ENCODE measurements at regions not wholly inside any gene's neighbourhood (a gene's known extent, or its start where the extent isn't known, plus 50 kb on each side); places are given as distances from the start of the nearest gene placed in this dataset.

GRCh38 chr5:124952566-124952965 lies 206.1 kb upstream of the ZNF608 start:
- Mint-ChIP-seq H3K4me3 (no peak overlapping the region), H3K27me3 (ENCODE audit: low read depth) (no peaks in the 10 kb centered on the region), H3K27ac (ENCODE audit: unreplicated experiment) (no peak overlapping the region), H3K4me1 (peaks cover 33% of the 10 kb centered on the region), H3K9me3 (peaks cover 5% of the 10 kb centered on the region), H3K36me3 (ENCODE audit: low read depth) (peaks cover 6% of the 10 kb centered on the region)
- no peak for DNase-seq (ENCODE audit: low read depth, low spot score)
- no peak for TF ChIP-seq CTCF (conservative IDR thresholded peaks at IDR 0.05)

GRCh38 chr5:124954784-124955183 lies 208.3 kb upstream of the ZNF608 start:
- DNase-seq (ENCODE audit: low read depth, low spot score), result no peak
- Mint-ChIP-seq H3K27me3 (ENCODE audit: low read depth) (no peaks in the 10 kb centered on the region), H3K27ac (ENCODE audit: unreplicated experiment) (no peak overlapping the region), H3K36me3 (ENCODE audit: low read depth) (peaks cover 4% of the 10 kb centered on the region), H3K9me3 (peaks cover 5% of the 10 kb centered on the region), H3K4me1 (peaks cover 11% of the 10 kb centered on the region), H3K4me3 (no peak overlapping the region)
- TF ChIP-seq CTCF (conservative IDR thresholded peaks at IDR 0.05), result no peak

GRCh38 chr5:124956471-124957029 lies 210.1 kb upstream of the ZNF608 start:
- peaks cover 10% of the 10 kb centered on the region for H3K4me1 Mint-ChIP-seq
- no peak for DNase-seq (ENCODE audit: low read depth, low spot score)
- H3K27ac Mint-ChIP-seq (ENCODE audit: unreplicated experiment), result no peak overlapping the region
- H3K36me3 Mint-ChIP-seq (ENCODE audit: low read depth), result peaks cover 4% of the 10 kb centered on the region
- H3K27me3 Mint-ChIP-seq (ENCODE audit: low read depth), result no peaks in the 10 kb centered on the region
- no peak for TF ChIP-seq CTCF (conservative IDR thresholded peaks at IDR 0.05)
- peaks cover 2% of the 10 kb centered on the region for H3K9me3 Mint-ChIP-seq
- no peak overlapping the region for H3K4me3 Mint-ChIP-seq

- Mint-ChIP-seq H3K27ac (ENCODE audit: unreplicated experiment) (no peak overlapping the region), H3K36me3 (ENCODE audit: low read depth) (peaks cover 4% of the 10 kb centered on the region), H3K4me3 (no peak overlapping the region), H3K27me3 (ENCODE audit: low read depth) (no peaks in the 10 kb centered on the region), H3K4me1 (peaks cover 15% of the 10 kb centered on the region), H3K9me3 (peaks cover 2% of the 10 kb centered on the region)
- TF ChIP-seq CTCF (conservative IDR thresholded peaks at IDR 0.05), result no peak
- DNase-seq (ENCODE audit: low read depth, low spot score), result no peak
These were observed 210.6 kb upstream of the ZNF608 start for GRCh38 chr5:124957063-124957462.

- Mint-ChIP-seq H3K27me3 (ENCODE audit: low read depth) (no peaks in the 10 kb centered on the region), H3K27ac (ENCODE audit: unreplicated experiment) (no peak overlapping the region), H3K9me3 (peaks cover 2% of the 10 kb centered on the region), H3K4me1 (peaks cover 28% of the 10 kb centered on the region), H3K4me3 (no peak overlapping the region), H3K36me3 (ENCODE audit: low read depth) (peaks cover 4% of the 10 kb centered on the region)
- TF ChIP-seq CTCF (conservative IDR thresholded peaks at IDR 0.05), result no peak
- no peak for DNase-seq (ENCODE audit: low read depth, low spot score)
These were observed 213.8 kb upstream of the ZNF608 start for GRCh38 chr5:124960266-124960665.

All from neural crest cell (in vitro differentiated cells).